Neural crest cell (in vitro differentiated cells): ENCODE measurements at regions not wholly inside any gene's neighbourhood (a gene's known extent, or its start where the extent isn't known, plus 50 kb on each side); places are given as distances from the start of the nearest gene placed in this dataset.

Experiments used
- DNase-seq: peaks from one replicate; pipeline ENCODE4 v3.0.0; 2021; ENCODE audit warnings: low read depth, mixed read lengths, low spot score
- H3K27ac Mint-ChIP-seq: one replicate; pipeline ENCODE4 v1.8.0; 2021; ENCODE audit warnings: mild to moderate bottlenecking, mixed read lengths; ENCODE audit not compliant: unreplicated experiment
- H3K27me3 Mint-ChIP-seq: 2 replicates; pipeline ENCODE4 v1.8.0; 2021; ENCODE audit warnings: low read depth, mild to moderate bottlenecking, mixed read lengths
- H3K36me3 Mint-ChIP-seq: 2 replicates; pipeline ENCODE4 v1.8.0; 2021; ENCODE audit warnings: low read depth, mild to moderate bottlenecking, mixed read lengths
- H3K4me1 Mint-ChIP-seq: 2 replicates; pipeline ENCODE4 v1.8.0; 2021; ENCODE audit warnings: mixed read lengths
- H3K4me3 Mint-ChIP-seq: one replicate; pipeline ENCODE4 v1.8.0; 2021; ENCODE audit warnings: mild to moderate bottlenecking, mixed read lengths
- H3K9me3 Mint-ChIP-seq: 2 replicates; pipeline ENCODE4 v1.8.0; 2021; ENCODE audit warnings: mixed read lengths
- CTCF ChIP-seq: fragments of 200-600 bp; sonication (generic); conservative IDR thresholded peaks from 2 replicates; pipeline ENCODE4 v1.5.0; 2021; ENCODE audit warnings: antibody characterized with exemption, mild to moderate bottlenecking

DNA sequence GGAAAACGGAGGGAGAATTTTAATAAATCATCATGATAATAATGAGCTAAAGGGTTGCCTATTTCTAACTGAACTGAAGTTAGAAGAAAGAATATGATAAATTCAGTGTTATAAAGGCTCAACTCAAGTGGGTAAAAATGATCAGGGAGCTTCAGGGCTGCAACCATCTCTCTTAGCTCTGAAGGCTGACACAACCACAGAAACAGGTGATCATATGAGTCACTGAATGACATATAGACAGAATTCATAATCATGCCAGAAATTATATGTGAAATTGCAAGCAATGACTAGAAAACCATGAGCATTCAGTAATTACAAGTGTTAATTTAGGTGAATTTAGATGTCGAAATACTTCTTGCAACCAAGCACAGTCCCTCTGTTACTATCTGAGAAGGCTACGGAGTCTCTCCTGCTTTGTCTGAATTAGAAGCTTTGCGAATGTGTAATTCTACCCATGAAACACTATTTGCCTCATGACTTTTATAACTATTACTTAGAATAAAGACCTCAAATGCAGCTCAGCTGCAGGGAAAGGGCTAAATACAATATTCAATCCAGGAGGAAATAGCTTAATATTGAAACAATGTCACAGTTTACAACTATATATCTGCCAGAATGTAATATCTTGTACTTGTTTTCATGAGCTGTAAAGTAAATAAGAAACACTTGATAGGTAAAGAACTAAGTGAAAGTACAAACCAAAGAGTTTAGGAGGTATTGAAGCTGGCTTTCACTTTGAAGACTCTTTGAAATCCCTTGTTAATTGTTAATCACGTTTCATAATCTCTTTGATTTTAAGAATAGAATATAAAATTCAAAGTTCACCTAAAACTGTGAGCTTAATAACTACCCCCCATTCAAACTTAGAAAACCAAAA, 1972.6 kb downstream of the ARAP2 start:
- Mint-ChIP-seq H3K4me3 (no peak overlapping the region), H3K36me3 (no peaks in the 10 kb centered on the region), H3K4me1 (no peaks in the 10 kb centered on the region), H3K9me3 (no peaks in the 10 kb centered on the region), H3K27me3 (no peaks in the 10 kb centered on the region), H3K27ac (no peak overlapping the region)
- no peak for DNase-seq
- no peak for TF ChIP-seq CTCF

DNA sequence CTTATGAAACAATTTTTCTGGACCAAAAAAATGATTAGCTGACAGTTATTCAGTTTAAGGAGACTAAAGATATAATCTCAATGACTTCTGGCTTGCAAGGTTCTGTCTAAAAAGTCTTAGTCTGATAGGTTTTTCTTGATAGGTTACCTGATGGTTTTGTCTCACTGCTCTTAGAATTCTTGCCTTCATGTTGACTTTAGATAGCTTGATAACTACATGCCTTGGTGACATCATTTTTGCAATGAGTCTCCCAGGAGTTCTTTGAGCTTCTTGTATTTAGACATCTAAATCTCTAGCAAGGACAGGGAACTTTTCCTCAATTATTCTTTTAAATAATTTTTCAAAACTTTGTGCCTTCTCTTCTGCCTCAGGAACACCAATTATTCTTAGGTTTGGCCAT, 1965.3 kb downstream of the ARAP2 start:
- Mint-ChIP-seq H3K9me3 (peaks cover 5% of the 10 kb centered on the region), H3K27ac (no peak overlapping the region), H3K27me3 (no peaks in the 10 kb centered on the region), H3K36me3 (no peaks in the 10 kb centered on the region), H3K4me1 (no peaks in the 10 kb centered on the region), H3K4me3 (no peak overlapping the region)
- no peak for TF ChIP-seq CTCF
- no peak for DNase-seq

DNA sequence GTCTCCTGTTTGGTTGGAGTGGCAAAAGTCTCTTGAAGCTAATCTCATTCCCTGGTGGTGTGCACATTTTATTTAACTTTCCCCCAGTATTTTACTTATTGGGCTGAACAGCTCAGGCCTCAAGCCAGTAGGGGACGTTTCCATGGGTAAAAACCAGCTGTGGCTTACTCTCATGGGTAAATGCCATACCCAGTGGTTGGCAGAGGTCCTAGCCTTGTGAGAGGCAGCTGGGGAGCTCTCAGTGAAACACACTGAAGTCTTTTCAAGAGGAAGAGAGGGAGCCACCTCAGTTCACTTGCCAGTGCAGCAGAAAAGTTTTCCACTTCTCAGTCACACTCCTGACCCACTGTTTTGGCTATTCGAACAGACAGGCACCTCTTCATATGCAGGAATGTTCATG, 1964.2 kb downstream of the ARAP2 start:
- Mint-ChIP-seq H3K4me3 (no peak overlapping the region), H3K4me1 (no peaks in the 10 kb centered on the region), H3K9me3 (peaks cover 5% of the 10 kb centered on the region), H3K36me3 (no peaks in the 10 kb centered on the region), H3K27me3 (no peaks in the 10 kb centered on the region), H3K27ac (no peak overlapping the region)
- DNase-seq, result no peak
- TF ChIP-seq CTCF, result no peak

DNA sequence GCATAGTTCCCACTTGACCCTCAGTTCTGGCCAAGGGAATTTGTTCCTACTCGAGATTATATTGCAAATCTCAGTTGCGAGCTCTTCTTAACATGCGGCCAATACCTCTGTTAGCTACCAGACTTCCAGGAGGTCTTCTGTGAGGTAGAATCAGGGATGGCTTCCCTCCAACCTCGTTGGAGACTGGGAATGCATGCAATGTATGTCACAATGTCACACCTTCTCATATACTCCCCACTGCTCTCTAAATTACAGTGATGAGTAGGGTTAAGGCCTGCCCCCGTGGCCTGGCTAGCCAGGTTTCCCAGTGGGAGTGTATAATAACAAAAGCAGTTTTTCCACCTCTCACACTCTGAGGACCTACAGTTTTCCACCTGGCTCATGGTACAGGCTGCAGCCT, 1962.5 kb downstream of the ARAP2 start:
- no peak for TF ChIP-seq CTCF
- Mint-ChIP-seq H3K4me1 (no peaks in the 10 kb centered on the region), H3K27ac (no peak overlapping the region), H3K36me3 (no peaks in the 10 kb centered on the region), H3K9me3 (peaks cover 5% of the 10 kb centered on the region), H3K27me3 (no peaks in the 10 kb centered on the region), H3K4me3 (no peak overlapping the region)
- no peak for DNase-seq

DNA sequence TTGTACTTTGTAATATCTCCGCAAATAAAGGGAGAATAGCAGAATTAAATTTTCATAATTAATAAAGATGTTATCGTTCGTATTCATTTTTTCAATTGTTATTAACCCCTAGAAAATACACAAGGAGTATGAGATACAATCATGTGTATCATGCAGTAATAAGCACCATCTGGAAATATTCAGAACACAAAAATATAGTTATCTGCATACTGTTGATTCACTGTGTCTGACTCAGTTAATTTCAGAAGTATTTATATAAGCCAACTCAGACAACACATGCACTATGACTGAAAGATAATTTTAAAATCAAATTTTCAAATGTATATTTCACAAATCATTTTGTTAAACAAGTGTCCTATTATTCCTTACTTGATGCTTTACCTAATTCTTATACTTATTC, 1954.8 kb downstream of the ARAP2 start:
- no peak overlapping the region for H3K27ac Mint-ChIP-seq

More for the DNA sequence above, 1954.8 kb downstream of the ARAP2 start:
- no peak for TF ChIP-seq CTCF
- H3K27me3 Mint-ChIP-seq, result no peaks in the 10 kb centered on the region
- H3K36me3 Mint-ChIP-seq, result no peaks in the 10 kb centered on the region
- DNase-seq, result no peak
- no peaks in the 10 kb centered on the region for H3K4me1 Mint-ChIP-seq
- no peak overlapping the region for H3K4me3 Mint-ChIP-seq
- H3K9me3 Mint-ChIP-seq, result no peaks in the 10 kb centered on the region
